Liver (tissue), 7 donors: ENCODE measurements at regions not wholly inside any gene's neighbourhood (a gene's known extent, or its start where the extent isn't known, plus 50 kb on each side); places are given as distances from the start of the nearest gene placed in this dataset.

Experiments used
- DNase-seq: peaks from one replicate; pipeline ENCODE4 v3.0.0-alpha.2; 2017; ENCODE audit warnings: low spot score
- H3K27ac ChIP-seq, 2 donors: one replicate each; pipeline ENCODE4 v1.7.0; 2013; ENCODE audit warnings: inconsistent platforms in 2 of 2, low read length in 2 of 2, control low read depth in 1 of 2, low read depth in 1 of 2, mild to moderate bottlenecking in 1 of 2
- H3K27me3 ChIP-seq, 4 donors: one replicate each; pipeline versions ENCODE4 v1.6.1 to v1.7.0; 2013; ENCODE audit warnings: low read length in 3 of 4, inconsistent platforms in 1 of 4, mild to moderate bottlenecking in 1 of 4, moderate library complexity in 1 of 4; ENCODE audit not compliant: control insufficient read depth in 4 of 4, insufficient read depth in 4 of 4
- H3K36me3 ChIP-seq, 4 donors: one replicate each; pipeline versions ENCODE4 v1.6.1 to v1.7.0; 2013; ENCODE audit warnings: low read length in 3 of 4, mild to moderate bottlenecking in 3 of 4, low read depth in 1 of 4, moderate library complexity in 1 of 4; ENCODE audit not compliant: control insufficient read depth in 4 of 4, insufficient read depth in 3 of 4
- H3K4me1 ChIP-seq, 4 donors: one replicate each; pipeline versions ENCODE4 v1.6.1 to v1.7.0; 2013; ENCODE audit warnings: low read length in 3 of 4, mild to moderate bottlenecking in 3 of 4, moderate library complexity in 1 of 4; ENCODE audit not compliant: control insufficient read depth in 4 of 4, insufficient read depth in 4 of 4
- H3K4me3 ChIP-seq, 3 donors: one replicate each; pipeline versions ENCODE4 v1.6.1 to v1.7.0; 2013; ENCODE audit warnings: low read length in 3 of 3, control low read depth in 1 of 3, low read depth in 1 of 3, mild to moderate bottlenecking in 1 of 3
- H3K9ac ChIP-seq, 2 donors: one replicate each; pipeline ENCODE4 v1.7.0; 2013; ENCODE audit warnings: low read length in 2 of 2, mild to moderate bottlenecking in 2 of 2, moderate library complexity in 2 of 2, control low read depth in 1 of 2, low read depth in 1 of 2
- H3K9me3 ChIP-seq, 4 donors: one replicate each; pipeline versions ENCODE4 v1.6.1 to v1.7.0; 2013; ENCODE audit warnings: low read length in 3 of 4; ENCODE audit not compliant: control insufficient read depth in 4 of 4
- ATF3 ChIP-seq: IDR thresholded peaks from 2 replicates; pipeline ENCODE4 v1.6.1; 2016; ENCODE audit warnings: antibody characterized with exemption
- EGR1 ChIP-seq, 2 donors: IDR thresholded peaks; 2 replicates each; pipeline ENCODE4 v1.6.1; 2016 to 2018; ENCODE audit warnings: antibody characterized with exemption in 2 of 2, low read depth in 2 of 2
- FOXA1 ChIP-seq: IDR thresholded peaks from 2 replicates; pipeline ENCODE4 v1.6.1; 2016; ENCODE audit warnings: antibody characterized with exemption
- FOXA2 ChIP-seq: IDR thresholded peaks from 2 replicates; pipeline ENCODE4 v1.6.1; 2016; ENCODE audit warnings: antibody characterized with exemption
- GABPA ChIP-seq, 2 donors: IDR thresholded peaks in 1 of 2; conservative IDR thresholded peaks in 1 of 2; 2 replicates each; pipeline ENCODE4 v1.6.1; 2016; ENCODE audit warnings: antibody characterized with exemption in 2 of 2, mild to moderate bottlenecking in 1 of 2, moderate library complexity in 1 of 2
- HNF4A ChIP-seq, 2 donors: conservative IDR thresholded peaks; 2 replicates each; pipeline ENCODE4 v1.6.1; 2016; ENCODE audit warnings: antibody characterized with exemption in 2 of 2, mild to moderate bottlenecking in 2 of 2
- HNF4G ChIP-seq: IDR thresholded peaks from 2 replicates; pipeline ENCODE4 v1.6.1; 2016; ENCODE audit warnings: antibody characterized with exemption
- JUND ChIP-seq, 2 donors: IDR thresholded peaks; 2 replicates each; pipeline ENCODE4 v1.6.1; 2016; ENCODE audit warnings: antibody characterized with exemption in 2 of 2
- MAX ChIP-seq: IDR thresholded peaks from 2 replicates; pipeline ENCODE4 v1.6.1; 2016; ENCODE audit warnings: antibody characterized with exemption
- NR2F2 ChIP-seq: IDR thresholded peaks from 2 replicates; pipeline ENCODE4 v1.6.1; 2016; ENCODE audit warnings: antibody characterized with exemption
- RAD21 ChIP-seq, 2 donors: IDR thresholded peaks; 2 replicates each; pipeline ENCODE4 v1.6.1; 2016; ENCODE audit warnings: antibody characterized with exemption in 2 of 2, mild to moderate bottlenecking in 2 of 2
- REST ChIP-seq: IDR thresholded peaks from 2 replicates; pipeline ENCODE4 v1.6.1; 2016; ENCODE audit warnings: antibody characterized with exemption, mild to moderate bottlenecking
- RXRA ChIP-seq, 2 donors: IDR thresholded peaks; 2 replicates each; pipeline ENCODE4 v1.6.1; 2017 to 2018; ENCODE audit warnings: antibody characterized with exemption in 2 of 2, mild to moderate bottlenecking in 1 of 2
- SP1 ChIP-seq: IDR thresholded peaks from 2 replicates; pipeline ENCODE4 v1.6.1; 2018; ENCODE audit warnings: antibody characterized with exemption, mild to moderate bottlenecking
- YY1 ChIP-seq: IDR thresholded peaks from 2 replicates; pipeline ENCODE4 v1.6.1; 2016; ENCODE audit warnings: antibody characterized with exemption, mild to moderate bottlenecking
- ZBTB33 ChIP-seq: IDR thresholded peaks from 2 replicates; pipeline ENCODE4 v1.6.1; 2016; ENCODE audit warnings: antibody characterized with exemption
- WGBS: extraction: QIAGEN DNeasy Blood & Tissue Kit; methylation state at CpG from one replicate; pipeline ENCODE4 v1.1.7; 2013; 5-methylcytosine and 5-hydroxymethylcytosine counted together
- donor health status: healthy.
- donor health status: healthy.
- donor health status: healthy.
- donor health status: healthy.

- no peak for DNase-seq
- no peak overlapping the region for H3K27ac ChIP-seq
- no peaks in the 10 kb centered on the region for H3K27me3 ChIP-seq
- no peak overlapping the region for H3K9ac ChIP-seq
- H3K4me3 ChIP-seq: no peak overlapping the region
- no peaks in the 10 kb centered on the region for H3K4me1 ChIP-seq
- H3K36me3 ChIP-seq: no peaks in the 10 kb centered on the region
- 96% methylated on average over 6 of the region's 6 CpGs for WGBS
- no peak for TF ChIP-seq RAD21 (IDR thresholded peaks at IDR 0.05)
- no peaks in the 10 kb centered on the region for H3K9me3 ChIP-seq
These were observed 177.1 kb downstream of the ALDH8A1 start for GRCh38 chr6:134772671-134773360.

- no peak for DNase-seq
- TF ChIP-seq GABPA (IDR thresholded peaks at IDR 0.05 in 1 of 2, conservative IDR thresholded peaks at IDR 0.05 in 1 of 2): no peak
- TF ChIP-seq HNF4G: no peak
- Histone ChIP-seq H3K4me1 (no peaks in the 10 kb centered on the region), H3K4me3 (no peak overlapping the region), H3K9ac (no peak overlapping the region), H3K27me3 (no peaks in the 10 kb centered on the region), H3K27ac (no peak overlapping the region), H3K36me3 (no peaks in the 10 kb centered on the region), H3K9me3 (no peaks in the 10 kb centered on the region)
- 87% methylated on average over 2 of the region's 2 CpGs for WGBS
These were observed 181.0 kb downstream of the ALDH8A1 start for GRCh38 chr6:134768931-134769330.

- Histone ChIP-seq H3K27me3 (no peaks in the 10 kb centered on the region), H3K4me3 (no peak overlapping the region), H3K9me3 (no peaks in the 10 kb centered on the region), H3K4me1 (no peaks in the 10 kb centered on the region), H3K9ac (no peak overlapping the region), H3K36me3 (no peaks in the 10 kb centered on the region), H3K27ac (no peak overlapping the region)
- 86% methylated on average over 3 of the region's 3 CpGs for WGBS
- no peak for DNase-seq
- no peak for TF ChIP-seq EGR1 (IDR thresholded peaks at IDR 0.05; ENCODE audit: low read depth in 2 of 2)
- TF ChIP-seq ZBTB33: no peak
- TF ChIP-seq ATF3: no peak
- no peak for TF ChIP-seq SP1
- no peak for TF ChIP-seq HNF4A (conservative IDR thresholded peaks at IDR 0.05)
- TF ChIP-seq HNF4G: no peak
- no peak for TF ChIP-seq NR2F2
- no peak for TF ChIP-seq YY1
- TF ChIP-seq FOXA2: no peak
- no peak for TF ChIP-seq RXRA (IDR thresholded peaks at IDR 0.05)
- no peak for TF ChIP-seq RAD21 (IDR thresholded peaks at IDR 0.05)
- TF ChIP-seq FOXA1: no peak
- TF ChIP-seq GABPA (IDR thresholded peaks at IDR 0.05 in 1 of 2, conservative IDR thresholded peaks at IDR 0.05 in 1 of 2): no peak
- no peak for TF ChIP-seq REST
- TF ChIP-seq JUND (IDR thresholded peaks at IDR 0.05): no peak
- TF ChIP-seq MAX: no peak
These were observed 183.4 kb downstream of the ALDH8A1 start for GRCh38 chr6:134766497-134766896.
